HG03108 (cell line): ENCODE measurements at regions not wholly inside any gene's neighbourhood (a gene's known extent, or its start where the extent isn't known, plus 50 kb on each side); places are given as distances from the start of the nearest gene placed in this dataset.

Experiments
- ATAC-seq: cut with Tn5 transposase; IDR thresholded peaks from one replicate; pipeline ENCODE4 v1.9.1; 2021; ENCODE audit warnings: moderate library complexity; ENCODE audit not compliant: unreplicated experiment

GRCh38 chr6:28766426-28766825 is 157.4 kb downstream of the TRIM27 start:
- ATAC-seq, result no peak

- no peak for ATAC-seq
Observed at GRCh38 chr6:28767133-28767532, 156.7 kb downstream of the TRIM27 start.

- no peak for ATAC-seq
Observed at GRCh38 chr6:28767691-28768090, 156.1 kb downstream of the TRIM27 start.

GRCh38 chr6:28768187-28768913 is 155.4 kb downstream of the TRIM27 start:
- ATAC-seq, result no peak

- no peak for ATAC-seq
Observed at GRCh38 chr6:28769626-28770402, 154.0 kb downstream of the TRIM27 start.

GRCh38 chr6:28770732-28771131 is 153.1 kb downstream of the TRIM27 start:
- no peak for ATAC-seq

- no peak for ATAC-seq
Observed at GRCh38 chr6:28771401-28772267, 152.2 kb downstream of the TRIM27 start.

GRCh38 chr6:28772480-28773381 is 151.1 kb downstream of the TRIM27 start:
- no peak for ATAC-seq

GRCh38 chr6:28774292-28775051 is 149.3 kb downstream of the TRIM27 start:
- ATAC-seq, result no peak

GRCh38 chr6:28775052-28775376 is 148.8 kb downstream of the TRIM27 start:
- no peak for ATAC-seq

- ATAC-seq, result no peak
Observed at GRCh38 chr6:28775405-28776129, 148.2 kb downstream of the TRIM27 start.

GRCh38 chr6:28776269-28777146 is 147.3 kb downstream of the TRIM27 start:
- ATAC-seq, result no peak

- ATAC-seq, result no peak
Observed at GRCh38 chr6:28777147-28777461, 146.7 kb downstream of the TRIM27 start.

- ATAC-seq, result no peak
Observed at GRCh38 chr6:28782113-28782673, 141.6 kb downstream of the TRIM27 start.

GRCh38 chr6:28785962-28786679 is 137.7 kb downstream of the TRIM27 start:
- no peak for ATAC-seq

- ATAC-seq, result no peak
Observed at GRCh38 chr6:28789553-28790083, 134.2 kb downstream of the TRIM27 start.

- ATAC-seq, result no peak
Observed at GRCh38 chr6:28791002-28791383, 132.8 kb downstream of the TRIM27 start.
